ENCODE measurements at regions not wholly inside any gene's neighbourhood (a gene's known extent, or its start where the extent isn't known, plus 50 kb on each side); places are given as distances from the start of the nearest gene placed in this dataset.

DNA sequence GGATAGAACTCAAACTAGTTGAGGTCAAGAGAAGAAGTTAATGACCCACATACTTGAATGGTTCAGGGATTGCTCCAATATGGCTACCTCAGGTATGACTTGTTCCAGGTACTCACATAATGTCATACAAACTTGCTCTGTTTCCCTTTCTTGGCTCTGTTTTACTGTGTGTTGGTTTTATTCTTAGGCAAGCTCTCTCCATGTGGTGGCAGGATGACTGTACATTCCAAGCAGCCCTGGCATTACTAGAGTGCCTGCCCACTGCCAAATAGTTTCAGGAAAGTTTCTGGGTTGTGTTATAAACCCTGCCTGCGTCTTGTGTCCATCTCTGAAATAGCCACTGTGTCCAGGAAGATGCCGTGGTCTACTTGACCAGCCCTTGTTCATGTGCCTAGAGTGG is 476.8 kb downstream of the SHISA9 start:
- TF ChIP-seq POLR2A (IDR thresholded peaks at IDR 0.05; ENCODE audit: borderline replicate concordance, extremely low read depth, insufficient read depth, insufficient read length) (no peak), SIN3A (IDR thresholded peaks at IDR 0.05; ENCODE audit: low read depth) (no peak), EZH2 (IDR thresholded peaks at IDR 0.05) (no peak), SP1 (IDR thresholded peaks at IDR 0.05; ENCODE audit: low read depth) (no peak), CBX3 (IDR thresholded peaks at IDR 0.05; ENCODE audit: low read depth) (no peak), FOSL1 (IDR thresholded peaks at IDR 0.05; ENCODE audit: low read depth) (no peak), POLR2AphosphoS5 (IDR thresholded peaks at IDR 0.05; ENCODE audit: low read depth, low read length) (no peak), TCF7L2 (IDR thresholded peaks at IDR 0.05; ENCODE audit: borderline replicate concordance, extremely low read depth, insufficient read depth, insufficient read length) (no peak)
- TF ChIP-seq, protein P1, sequence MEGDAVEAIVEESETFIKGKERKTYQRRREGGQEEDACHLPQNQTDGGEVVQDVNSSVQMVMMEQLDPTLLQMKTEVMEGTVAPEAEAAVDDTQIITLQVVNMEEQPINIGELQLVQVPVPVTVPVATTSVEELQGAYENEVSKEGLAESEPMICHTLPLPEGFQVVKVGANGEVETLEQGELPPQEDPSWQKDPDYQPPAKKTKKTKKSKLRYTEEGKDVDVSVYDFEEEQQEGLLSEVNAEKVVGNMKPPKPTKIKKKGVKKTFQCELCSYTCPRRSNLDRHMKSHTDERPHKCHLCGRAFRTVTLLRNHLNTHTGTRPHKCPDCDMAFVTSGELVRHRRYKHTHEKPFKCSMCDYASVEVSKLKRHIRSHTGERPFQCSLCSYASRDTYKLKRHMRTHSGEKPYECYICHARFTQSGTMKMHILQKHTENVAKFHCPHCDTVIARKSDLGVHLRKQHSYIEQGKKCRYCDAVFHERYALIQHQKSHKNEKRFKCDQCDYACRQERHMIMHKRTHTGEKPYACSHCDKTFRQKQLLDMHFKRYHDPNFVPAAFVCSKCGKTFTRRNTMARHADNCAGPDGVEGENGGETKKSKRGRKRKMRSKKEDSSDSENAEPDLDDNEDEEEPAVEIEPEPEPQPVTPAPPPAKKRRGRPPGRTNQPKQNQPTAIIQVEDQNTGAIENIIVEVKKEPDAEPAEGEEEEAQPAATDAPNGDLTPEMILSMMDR (IDR thresholded peaks at IDR 0.05 in 2 of 3, conservative IDR thresholded peaks at IDR 0.05 in 1 of 3; ENCODE audit: borderline replicate concordance in 1 of 3, insufficient read depth in 1 of 3, low read depth in 2 of 3, low read length in 2 of 3), result no peak
- TF ChIP-seq, protein P2, sequence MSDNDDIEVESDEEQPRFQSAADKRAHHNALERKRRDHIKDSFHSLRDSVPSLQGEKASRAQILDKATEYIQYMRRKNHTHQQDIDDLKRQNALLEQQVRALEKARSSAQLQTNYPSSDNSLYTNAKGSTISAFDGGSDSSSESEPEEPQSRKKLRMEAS (IDR thresholded peaks at IDR 0.05), result no peak
